NCI-H1105 treated with DMSO at 0.1 percent for 48 hours (cell line): ENCODE measurements at regions not wholly inside any gene's neighbourhood (a gene's known extent, or its start where the extent isn't known, plus 50 kb on each side); places are given as distances from the start of the nearest gene placed in this dataset.
A peak's percentile ranks its signal among the peaks of the same experiment; 100 is the strongest.
"Not testable (repeated sequence)": the region's sequence is repeated elsewhere in the genome, so short reads cannot be mapped to it uniquely, and the experiment has no call there.

Source experiments
- DNase-seq: peaks from one replicate; lab custom pipeline; 2025; lab: John Stamatoyannopoulos, UW

GRCh38 chrX:63179852-63180251 is 171.3 kb downstream of the SPIN4 start:
- not testable (repeated sequence) for DNase-seq

DNA sequence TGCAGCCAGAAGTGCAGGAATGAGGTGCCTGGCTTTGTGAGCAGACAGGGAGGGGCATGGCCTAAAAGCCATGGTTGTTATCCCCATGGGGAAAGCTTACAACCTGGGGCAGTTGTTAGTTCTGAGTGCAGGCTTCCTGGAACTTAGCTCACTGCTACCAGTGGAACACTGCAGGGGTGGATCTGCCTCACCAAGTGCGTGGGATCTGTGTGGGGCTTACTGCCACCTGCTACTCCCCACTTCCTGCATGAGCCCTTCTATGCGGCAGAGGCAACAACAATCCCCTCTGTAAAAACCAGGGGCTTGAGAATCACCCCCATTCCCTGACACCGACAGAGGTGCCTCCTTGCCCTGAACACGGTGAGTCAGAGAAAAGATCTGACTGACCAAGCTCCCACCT is 174.6 kb downstream of the SPIN4 start:
- not testable (repeated sequence) for DNase-seq

- DNase-seq = not testable (repeated sequence)
These were observed 177.1 kb downstream of the SPIN4 start for GRCh38 chrX:63173841-63174718.

- DNase-seq = not testable (repeated sequence)
These were observed 181.7 kb downstream of the SPIN4 start for GRCh38 chrX:63169416-63169815.

GRCh38 chrX:63168949-63169348 is 182.2 kb downstream of the SPIN4 start:
- not testable (repeated sequence) for DNase-seq

DNA sequence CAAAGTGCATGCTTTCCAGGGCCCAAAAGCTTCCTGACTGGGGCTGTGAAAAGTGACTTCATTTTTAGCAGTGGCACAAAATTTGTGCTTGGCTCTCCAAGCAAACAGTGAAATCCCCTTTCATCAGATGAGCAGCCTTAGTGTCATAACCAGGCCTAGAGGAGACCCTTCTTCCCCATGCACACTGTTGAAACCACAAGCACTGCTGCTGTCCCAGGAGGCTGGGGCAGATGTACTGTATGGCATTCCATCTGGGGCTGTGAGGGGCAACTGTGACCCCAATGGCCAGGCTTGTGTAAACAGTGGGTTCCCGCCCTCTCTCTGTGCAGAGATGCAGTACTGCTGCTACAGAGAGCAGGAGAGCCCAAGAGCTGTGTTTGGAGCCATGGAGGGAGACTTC is 184.1 kb downstream of the SPIN4 start:
- DNase-seq = not testable (repeated sequence)

GRCh38 chrX:63160994-63161393 is 190.1 kb downstream of the SPIN4 start:
- not testable (repeated sequence) for DNase-seq

- DNase-seq = not testable (repeated sequence)
These were observed 190.8 kb downstream of the SPIN4 start for GRCh38 chrX:63160340-63160739.

DNA sequence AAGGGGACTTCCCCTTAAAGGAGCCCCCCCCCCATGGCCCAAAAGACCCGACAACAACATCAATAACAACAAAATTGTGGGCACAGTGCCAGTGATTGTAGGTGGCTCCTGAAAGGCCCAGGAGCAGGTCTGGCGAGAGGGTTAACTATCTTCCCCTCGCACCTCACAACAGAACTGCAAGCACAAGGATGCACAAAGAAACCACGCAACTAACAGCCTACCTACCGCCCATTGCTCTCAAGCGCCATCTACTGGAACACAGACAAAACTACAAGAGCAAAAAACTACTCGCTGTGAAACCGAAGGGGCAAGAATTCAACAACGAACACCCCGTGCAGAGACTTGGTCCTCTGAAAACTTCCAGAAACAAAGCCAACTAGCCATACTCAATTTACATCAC is 205.6 kb downstream of the SPIN4 start:
- DNase-seq = not testable (repeated sequence)

DNA sequence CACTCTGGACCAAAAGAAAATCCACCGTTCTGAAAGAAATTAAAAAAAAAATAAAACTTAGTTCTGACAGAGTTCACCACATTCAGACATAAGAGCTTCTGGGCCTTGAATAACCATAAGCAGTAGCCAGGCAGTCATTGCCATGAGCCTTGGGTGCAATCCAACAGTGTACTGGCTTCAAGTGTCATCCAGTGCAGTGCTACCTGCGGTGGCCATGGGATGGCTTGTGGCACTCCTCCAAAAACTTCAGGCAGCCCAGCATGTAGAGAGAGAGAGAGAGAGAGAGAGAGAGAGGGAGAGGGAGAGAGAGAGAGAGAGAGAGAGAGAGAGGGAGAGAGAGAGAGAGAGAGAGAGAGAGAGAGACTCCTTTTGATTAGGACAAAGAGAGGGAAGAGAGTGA is 208.5 kb downstream of the SPIN4 start:
- not testable (repeated sequence) for DNase-seq

DNA sequence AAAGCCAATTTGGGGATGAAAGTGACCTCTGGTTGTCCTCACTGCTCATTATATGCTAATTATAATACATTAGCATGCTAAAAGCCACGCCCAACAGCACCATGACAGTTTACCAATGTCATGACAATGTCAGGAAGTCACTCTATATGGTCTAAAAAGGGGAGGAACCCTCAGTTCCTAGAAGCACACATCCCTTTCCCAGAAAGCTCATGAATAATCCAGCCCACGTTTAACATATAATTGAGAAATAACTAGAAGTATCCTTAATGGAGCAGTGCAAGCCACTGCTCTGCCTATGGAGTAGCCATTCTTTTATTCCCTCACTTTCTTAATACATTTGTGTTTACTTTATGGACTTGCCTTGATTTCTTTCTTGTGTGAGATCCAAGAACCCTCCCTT is 215.3 kb downstream of the SPIN4 start:
- not testable (repeated sequence) for DNase-seq

DNA sequence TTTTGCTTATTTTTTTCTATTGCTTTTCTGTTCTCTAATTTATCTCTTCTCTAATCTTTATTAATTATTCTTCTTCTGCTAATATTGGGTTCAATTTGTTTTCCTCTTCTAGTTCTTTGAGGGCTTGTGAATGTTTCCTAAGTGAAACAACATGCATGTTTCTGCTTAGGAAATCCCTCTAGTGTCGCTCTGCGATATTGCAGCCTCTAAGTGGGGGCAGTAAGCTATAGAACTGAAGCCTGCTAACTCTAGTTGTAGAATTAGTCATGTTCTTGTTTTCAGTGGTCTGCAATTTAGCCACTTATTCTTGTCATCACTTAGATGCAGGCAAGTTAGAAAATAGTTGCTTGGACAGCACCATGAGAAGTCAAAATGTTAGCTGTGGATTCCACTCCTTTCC is 222.6 kb downstream of the SPIN4 start:
- DNase-seq = peak; percentile 1

- no peak for DNase-seq
These were observed 235.9 kb downstream of the SPIN4 start for GRCh38 chrX:63115196-63115595.

- DNase-seq = no peak
These were observed 249.1 kb downstream of the SPIN4 start for GRCh38 chrX:63101879-63102620.

- no peak for DNase-seq
These were observed 292.9 kb downstream of the SPIN4 start for GRCh38 chrX:63058204-63058603.

GRCh38 chrX:63050225-63050624 is 300.9 kb downstream of the SPIN4 start:
- no peak for DNase-seq

DNA sequence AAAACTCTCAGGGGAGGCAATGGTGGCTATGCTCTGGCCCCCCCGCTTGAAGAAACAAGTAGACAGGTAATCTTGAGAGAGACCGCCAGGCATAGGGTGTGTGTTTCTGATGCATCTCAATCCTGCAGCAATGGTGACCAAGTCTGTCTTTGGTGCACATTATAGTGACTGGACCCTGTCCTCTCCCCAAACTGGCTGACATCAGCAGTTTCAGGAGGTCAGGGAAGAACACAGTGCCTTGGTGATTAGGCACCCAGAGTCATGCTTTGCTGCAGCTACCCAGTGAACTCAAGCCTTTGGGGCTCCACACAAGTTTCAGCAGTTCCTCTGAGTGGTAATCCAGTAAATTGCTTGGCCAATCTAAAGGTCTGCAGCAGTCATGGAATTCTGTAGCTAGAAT is 318.3 kb downstream of the SPIN4 start:
- DNase-seq = no peak

DNA sequence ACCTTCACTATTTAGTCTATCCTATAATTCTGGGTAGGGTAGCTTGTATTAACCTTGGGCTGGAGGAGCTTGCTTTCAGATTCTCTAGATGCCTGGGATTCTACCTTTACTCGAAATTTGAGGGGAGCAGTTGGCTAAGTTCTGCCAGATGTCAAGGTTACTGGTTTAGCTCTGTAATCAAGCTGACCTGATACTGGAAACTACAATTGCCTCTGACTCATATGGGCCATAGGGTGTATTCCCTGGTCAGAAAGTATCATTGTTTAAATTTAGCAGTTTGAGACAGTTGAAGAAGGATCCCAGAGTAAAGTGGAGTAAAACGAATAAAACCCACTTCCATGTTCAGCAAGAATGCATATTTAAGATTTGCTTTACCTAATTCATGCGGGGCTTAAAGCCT is 337.6 kb downstream of the SPIN4 start:
- DNase-seq = no peak

GRCh38 chrX:63012574-63012973 is 338.6 kb downstream of the SPIN4 start:
- no peak for DNase-seq

DNA sequence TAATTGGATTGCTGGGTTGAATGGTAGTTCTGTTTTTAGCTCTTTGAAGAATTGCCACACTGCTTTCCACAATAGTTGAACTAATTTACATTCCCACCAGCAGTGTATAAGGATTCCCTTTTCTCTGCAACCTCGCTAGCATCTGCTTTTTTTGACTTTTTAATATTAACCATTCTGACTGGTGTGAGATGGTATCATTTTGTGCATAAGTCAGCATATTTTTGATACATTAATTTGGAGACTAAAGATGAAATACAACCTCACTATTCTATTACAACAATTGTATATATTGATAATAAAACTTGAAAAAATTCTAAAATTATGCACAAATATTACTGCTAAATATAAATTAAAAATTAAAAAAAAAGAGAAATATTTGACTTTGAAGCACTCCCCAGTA is 350.9 kb downstream of the SPIN4 start:
- DNase-seq = not testable (repeated sequence)
